Naive thymus-derived CD4-positive, alpha-beta T cell (primary cell): ENCODE measurements at regions not wholly inside any gene's neighbourhood (a gene's known extent, or its start where the extent isn't known, plus 50 kb on each side); places are given as distances from the start of the nearest gene placed in this dataset.
"Not testable (repeated sequence)": the region's sequence is repeated elsewhere in the genome, so short reads cannot be mapped to it uniquely, and the experiment has no call there.

Source experiments
- ATAC-seq: fragments of 150-1000 bp; cut with Tn5 transposase; 2 replicates; pipeline ENCODE4 v1.10.0; 2021; ENCODE audit warnings: mild to moderate bottlenecking, moderate library complexity
- CTCF ChIA-PET: fragments of 350-600 bp; sonication (Branson Sonifier 250); formaldehyde crosslinking; loops from one replicate; lab custom pipeline; 2021; ENCODE audit warnings: antibody characterized with exemption; lab: Charles Lee
- POLR2A ChIA-PET: fragments of 350-600 bp; sonication (Branson Sonifier 250); formaldehyde crosslinking; loops from one replicate; lab custom pipeline; 2021; ENCODE audit warnings: antibody characterized with exemption, inconsistent platforms; lab: Charles Lee
- DNase-seq, 9 donors: peaks; one replicate each; pipeline versions ENCODE4 v3.0.0 to v3.0.0-alpha.2; 2020 to 2022; ENCODE audit warnings: mixed read lengths in 1 of 9
- H3K27ac ChIP-seq: one replicate; pipeline ENCODE4 v1.7.0; 2013; ENCODE audit warnings: mild to moderate bottlenecking, low read depth, low read length, moderate library complexity
- H3K27me3 ChIP-seq, 2 donors: one replicate each; pipeline ENCODE4 v1.7.0; 2013; ENCODE audit warnings: low read length in 2 of 2, mild to moderate bottlenecking in 2 of 2, moderate library complexity in 2 of 2; ENCODE audit not compliant: control insufficient read depth in 2 of 2, insufficient read depth in 2 of 2
- H3K36me3 ChIP-seq, 3 experiments: 1 replicate in 2 of 3; 2 replicates in 1 of 3; pipeline ENCODE4 v1.7.0; 2013; ENCODE audit warnings: low read length in 3 of 3, mild to moderate bottlenecking in 3 of 3, moderate library complexity in 1 of 3; ENCODE audit not compliant: insufficient read depth in 3 of 3, control insufficient read depth in 2 of 3
- H3K4me1 ChIP-seq, 2 donors: one replicate each; pipeline ENCODE4 v1.7.0; 2013; ENCODE audit warnings: low read length in 2 of 2, mild to moderate bottlenecking in 2 of 2, moderate library complexity in 1 of 2; ENCODE audit not compliant: control insufficient read depth in 2 of 2, insufficient read depth in 2 of 2
- H3K4me3 ChIP-seq: 2 replicates; pipeline ENCODE4 v1.7.0; 2013; ENCODE audit warnings: mild to moderate bottlenecking, low read length
- H3K9me3 ChIP-seq, 3 experiments: 1 replicate in 2 of 3; 2 replicates in 1 of 3; pipeline ENCODE4 v1.7.0; 2013; ENCODE audit warnings: low read length in 3 of 3; ENCODE audit not compliant: control insufficient read depth in 2 of 3
- H3K27ac Mint-ChIP-seq, 9 donors: one replicate each; pipeline ENCODE4 v1.8.0; 2020 to 2022; ENCODE audit warnings: mixed read lengths in 9 of 9, mild to moderate bottlenecking in 8 of 9, moderate library complexity in 5 of 9, inconsistent platforms in 2 of 9
- H3K27me3 Mint-ChIP-seq, 5 donors: one replicate each; pipeline ENCODE4 v1.8.0; 2021 to 2022; ENCODE audit warnings: mixed read lengths in 5 of 5, mild to moderate bottlenecking in 1 of 5
- H3K36me3 Mint-ChIP-seq, 5 donors: one replicate each; pipeline ENCODE4 v1.8.0; 2020 to 2022; ENCODE audit warnings: mixed read lengths in 5 of 5, mild to moderate bottlenecking in 3 of 5, inconsistent platforms in 1 of 5
- H3K4me1 Mint-ChIP-seq, 7 donors: one replicate each; pipeline ENCODE4 v1.8.0; 2020 to 2022; ENCODE audit warnings: mixed read lengths in 7 of 7, mild to moderate bottlenecking in 3 of 7, inconsistent platforms in 1 of 7
- H3K4me3 Mint-ChIP-seq, 10 donors: one replicate each; pipeline ENCODE4 v1.8.0; 2020 to 2022; ENCODE audit warnings: mild to moderate bottlenecking in 10 of 10, mixed read lengths in 10 of 10, moderate library complexity in 6 of 10, inconsistent platforms in 2 of 10
- H3K9me3 Mint-ChIP-seq, 11 donors: one replicate each; pipeline ENCODE4 v1.8.0; 2020 to 2022; ENCODE audit warnings: mixed read lengths in 11 of 11, mild to moderate bottlenecking in 4 of 11, inconsistent platforms in 1 of 11, moderate library complexity in 1 of 11
- intact Hi-C, 2 donors: fragments of 100-400 bp; cut with micrococcal nuclease; formaldehyde crosslinking; loops; one replicate each; pipeline ENCODE4 v1.15.1; 2023

DNA sequence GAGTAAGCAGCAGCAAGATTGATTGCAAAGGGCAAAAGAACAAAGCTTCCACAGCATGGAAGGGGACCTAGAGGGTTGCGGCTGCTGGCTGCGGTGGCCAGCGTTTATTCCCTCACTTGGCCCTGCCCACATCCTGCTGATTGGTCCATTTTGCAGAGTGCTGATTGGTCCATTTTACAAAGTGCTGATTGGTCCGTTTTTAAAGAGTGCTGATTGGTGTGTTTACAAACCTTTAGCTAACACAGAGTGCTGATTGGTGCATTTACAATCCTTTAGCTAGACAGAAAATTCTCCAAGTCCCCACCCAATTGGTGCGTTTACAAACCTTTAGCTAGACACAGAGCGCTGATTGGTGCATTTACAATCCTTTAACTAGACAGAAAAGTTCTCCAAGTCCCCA, 194.4 kb downstream of the MC4R start:
- H3K4me1 ChIP-seq, H3K27me3 Mint-ChIP-seq, intact Hi-C loops, DNase-seq, H3K9me3 Mint-ChIP-seq, POLR2A ChIA-PET, ATAC-seq, H3K27me3 ChIP-seq, H3K4me1 Mint-ChIP-seq, H3K4me3 ChIP-seq, H3K27ac ChIP-seq, H3K27ac Mint-ChIP-seq, CTCF ChIA-PET, H3K36me3 ChIP-seq, H3K4me3 Mint-ChIP-seq, H3K36me3 Mint-ChIP-seq, H3K9me3 ChIP-seq: not testable (repeated sequence)

GRCh38 chr18:60176259-60176658, 196.3 kb downstream of the MC4R start:
- Histone ChIP-seq H3K9me3 (no peaks in the 10 kb centered on the region), H3K36me3 (no peaks in the 10 kb centered on the region), H3K4me1 (no peaks in the 10 kb centered on the region), H3K27ac (no peak overlapping the region), H3K4me3 (no peak overlapping the region), H3K27me3 (no peaks in the 10 kb centered on the region)
- Mint-ChIP-seq H3K36me3 (no peaks in the 10 kb centered on the region), H3K4me3 (no peak overlapping the region), H3K27me3 (no peaks in the 10 kb centered on the region), H3K4me1 (no peaks in the 10 kb centered on the region), H3K27ac (no peak overlapping the region), H3K9me3 (peaks cover 0 to 4% (median 0%) of the 10 kb centered on the region in 11 donors)
- intact Hi-C loops, result no loop called here
- ATAC-seq (no peak), DNase-seq (no peak)
- ChIA-PET CTCF (no interaction called here), POLR2A (no interaction called here)

GRCh38 chr18:60174832-60175231, 197.7 kb downstream of the MC4R start:
- CTCF ChIA-PET, result no interaction called here
- no peak overlapping the region for H3K27ac ChIP-seq
- DNase-seq (no peak), ATAC-seq (no peak)
- Mint-ChIP-seq H3K27me3 (no peaks in the 10 kb centered on the region), H3K36me3 (no peaks in the 10 kb centered on the region), H3K27ac (no peak overlapping the region), H3K4me3 (no peak overlapping the region), H3K9me3 (peaks cover 0 to 4% (median 0%) of the 10 kb centered on the region in 11 donors), H3K4me1 (no peaks in the 10 kb centered on the region)
- POLR2A ChIA-PET, result no interaction called here
- no peaks in the 10 kb centered on the region for H3K9me3 ChIP-seq
- no peaks in the 10 kb centered on the region for H3K36me3 ChIP-seq
- no peaks in the 10 kb centered on the region for H3K27me3 ChIP-seq
- no peak overlapping the region for H3K4me3 ChIP-seq
- no peaks in the 10 kb centered on the region for H3K4me1 ChIP-seq
- intact Hi-C loops, result no loop called here

DNA sequence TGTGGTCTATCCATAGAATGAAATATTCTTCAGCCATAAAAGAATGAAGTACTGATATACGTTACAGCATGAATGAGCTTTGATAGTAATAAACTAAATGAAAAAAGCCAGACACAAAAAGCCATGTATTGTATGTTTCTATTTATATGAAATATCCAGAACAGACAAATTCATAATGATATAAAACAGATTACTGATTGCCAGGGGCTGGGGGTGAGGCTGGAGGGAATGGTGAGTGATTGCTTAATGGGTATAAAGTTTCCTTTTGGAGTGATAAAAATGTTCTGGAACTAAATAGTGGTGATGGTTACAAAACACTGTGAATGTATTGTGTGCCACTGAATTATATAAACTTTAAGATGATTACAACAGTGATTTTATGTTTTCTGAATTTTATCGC, 200.5 kb downstream of the MC4R start:
- ChIA-PET CTCF (no interaction called here), POLR2A (no interaction called here)
- H3K36me3 Mint-ChIP-seq, result no peaks in the 10 kb centered on the region
- Histone ChIP-seq H3K4me3 (no peak overlapping the region), H3K4me1 (no peaks in the 10 kb centered on the region), H3K27ac (no peak overlapping the region), H3K27me3 (no peaks in the 10 kb centered on the region), H3K9me3 (no peaks in the 10 kb centered on the region), H3K36me3 (no peaks in the 10 kb centered on the region)
- intact Hi-C loops, result no loop called here
- no peaks in the 10 kb centered on the region for H3K27me3 Mint-ChIP-seq
- DNase-seq (no peak), ATAC-seq (no peak)
- no peak overlapping the region for H3K27ac Mint-ChIP-seq
- H3K9me3 Mint-ChIP-seq, result peaks cover 0 to 2% (median 0%) of the 10 kb centered on the region in 11 donors
- no peak overlapping the region for H3K4me3 Mint-ChIP-seq
- H3K4me1 Mint-ChIP-seq, result no peaks in the 10 kb centered on the region

- Mint-ChIP-seq H3K4me3 (no peak overlapping the region), H3K9me3 (peaks cover 0 to 1% (median 0%) of the 10 kb centered on the region in 11 donors), H3K27me3 (no peaks in the 10 kb centered on the region), H3K36me3 (no peaks in the 10 kb centered on the region), H3K27ac (no peak overlapping the region), H3K4me1 (no peaks in the 10 kb centered on the region)
- intact Hi-C loops, result no loop called here
- DNase-seq (no peak), ATAC-seq (no peak)
- Histone ChIP-seq H3K9me3 (no peaks in the 10 kb centered on the region), H3K4me3 (no peak overlapping the region), H3K27ac (no peak overlapping the region), H3K4me1 (no peaks in the 10 kb centered on the region), H3K27me3 (no peaks in the 10 kb centered on the region), H3K36me3 (no peaks in the 10 kb centered on the region)
- ChIA-PET CTCF (no interaction called here), POLR2A (no interaction called here)
These were observed 209.0 kb downstream of the MC4R start for GRCh38 chr18:60163622-60164021.

GRCh38 chr18:60162388-60162787, 210.2 kb downstream of the MC4R start:
- no peak for ATAC-seq
- Histone ChIP-seq H3K9me3 (no peaks in the 10 kb centered on the region), H3K4me1 (no peaks in the 10 kb centered on the region), H3K27me3 (no peaks in the 10 kb centered on the region), H3K27ac (no peak overlapping the region), H3K36me3 (no peaks in the 10 kb centered on the region), H3K4me3 (no peak overlapping the region)
- ChIA-PET CTCF (no interaction called here), POLR2A (no interaction called here)
- H3K36me3 Mint-ChIP-seq, result no peaks in the 10 kb centered on the region
- no peak for DNase-seq
- no peak overlapping the region for H3K27ac Mint-ChIP-seq
- H3K27me3 Mint-ChIP-seq, result no peaks in the 10 kb centered on the region
- no peak overlapping the region for H3K4me3 Mint-ChIP-seq
- H3K4me1 Mint-ChIP-seq, result no peaks in the 10 kb centered on the region
- peaks cover 0 to 1% (median 0%) of the 10 kb centered on the region in 11 donors for H3K9me3 Mint-ChIP-seq
- intact Hi-C loops, result no loop called here

GRCh38 chr18:60157810-60158209, 214.8 kb downstream of the MC4R start:
- H3K27ac Mint-ChIP-seq, result no peak overlapping the region
- ChIA-PET POLR2A (no interaction called here), CTCF (no interaction called here)
- no peaks in the 10 kb centered on the region for H3K9me3 ChIP-seq
- intact Hi-C loops, result no loop called here
- H3K27me3 ChIP-seq, result no peaks in the 10 kb centered on the region
- H3K9me3 Mint-ChIP-seq, result peaks cover 0 to 7% (median 0%) of the 10 kb centered on the region in 11 donors
- no peak overlapping the region for H3K27ac ChIP-seq
- no peaks in the 10 kb centered on the region for H3K36me3 ChIP-seq
- H3K4me3 ChIP-seq, result no peak overlapping the region
- H3K27me3 Mint-ChIP-seq, result peaks cover 0 to 2% (median 0%) of the 10 kb centered on the region in 5 donors
- no peaks in the 10 kb centered on the region for H3K36me3 Mint-ChIP-seq
- no peak for DNase-seq
- no peak for ATAC-seq
- H3K4me3 Mint-ChIP-seq, result no peak overlapping the region
- no peaks in the 10 kb centered on the region for H3K4me1 ChIP-seq
- no peaks in the 10 kb centered on the region for H3K4me1 Mint-ChIP-seq
